OCI-M1 (cell line): ENCODE measurements at regions not wholly inside any gene's neighbourhood (a gene's known extent, or its start where the extent isn't known, plus 50 kb on each side); places are given as distances from the start of the nearest gene placed in this dataset.

Experiments
- DNase-seq: peaks from one replicate; lab custom pipeline; 2025; lab: John Stamatoyannopoulos, UW

DNA sequence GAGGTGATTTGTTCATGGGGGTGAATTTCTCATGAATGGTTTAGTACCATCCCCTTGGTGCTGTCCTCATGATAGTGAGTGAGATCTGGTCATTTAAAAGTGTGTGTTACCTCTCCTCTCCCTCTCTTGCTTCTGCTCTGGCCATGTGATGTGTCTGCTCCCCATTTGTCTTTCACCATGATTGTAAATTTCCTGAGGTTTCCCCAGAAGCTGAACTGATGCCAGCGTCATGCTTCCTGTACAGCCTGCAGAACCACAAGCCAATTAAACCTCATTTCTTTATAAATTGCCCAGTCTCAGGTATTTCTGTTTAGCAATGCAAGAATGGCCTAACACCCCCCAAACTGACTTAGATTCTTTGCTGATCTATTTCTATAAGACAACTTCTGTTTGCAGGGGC is 249.4 kb upstream of the B3GALT2 start:
- DNase-seq: no peak

DNA sequence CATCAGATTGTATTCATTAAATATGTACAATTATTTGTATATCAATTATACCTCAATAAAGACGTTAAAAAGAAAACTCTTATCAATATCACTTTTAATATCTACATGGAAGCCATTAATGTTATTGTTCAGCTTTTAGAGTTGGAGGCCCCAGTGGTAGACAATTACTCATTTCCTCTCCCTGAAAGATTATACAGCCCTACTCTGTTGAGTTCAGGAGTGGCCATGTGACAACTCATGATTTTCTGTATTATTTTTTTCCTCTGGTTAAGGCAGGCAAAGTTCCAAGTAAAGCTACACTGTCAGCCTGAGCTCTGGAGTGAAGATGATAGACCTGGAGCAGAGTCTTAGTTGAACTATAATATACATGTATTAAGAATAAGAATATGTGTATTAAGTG is 247.9 kb upstream of the B3GALT2 start:
- no peak for DNase-seq

DNA sequence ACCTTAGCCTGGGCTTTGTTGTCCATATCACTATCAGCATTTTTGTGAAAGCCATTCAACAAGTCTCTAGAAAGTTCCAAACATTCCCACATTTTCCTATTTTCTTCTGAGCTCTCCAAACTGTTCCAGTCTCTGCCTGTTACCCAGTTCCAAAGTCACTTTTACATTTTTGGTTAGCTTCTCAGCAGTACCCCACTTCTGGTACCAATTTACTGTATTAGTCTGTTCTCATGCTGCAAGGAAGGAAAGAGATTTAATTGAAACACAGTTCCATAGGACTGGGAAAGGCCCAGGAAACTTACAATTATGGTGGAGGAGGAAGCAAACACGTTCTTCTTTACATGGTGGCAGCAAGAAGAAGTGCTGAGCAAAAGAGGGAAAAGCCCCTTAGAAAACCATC is 247.2 kb upstream of the B3GALT2 start:
- no peak for DNase-seq

DNA sequence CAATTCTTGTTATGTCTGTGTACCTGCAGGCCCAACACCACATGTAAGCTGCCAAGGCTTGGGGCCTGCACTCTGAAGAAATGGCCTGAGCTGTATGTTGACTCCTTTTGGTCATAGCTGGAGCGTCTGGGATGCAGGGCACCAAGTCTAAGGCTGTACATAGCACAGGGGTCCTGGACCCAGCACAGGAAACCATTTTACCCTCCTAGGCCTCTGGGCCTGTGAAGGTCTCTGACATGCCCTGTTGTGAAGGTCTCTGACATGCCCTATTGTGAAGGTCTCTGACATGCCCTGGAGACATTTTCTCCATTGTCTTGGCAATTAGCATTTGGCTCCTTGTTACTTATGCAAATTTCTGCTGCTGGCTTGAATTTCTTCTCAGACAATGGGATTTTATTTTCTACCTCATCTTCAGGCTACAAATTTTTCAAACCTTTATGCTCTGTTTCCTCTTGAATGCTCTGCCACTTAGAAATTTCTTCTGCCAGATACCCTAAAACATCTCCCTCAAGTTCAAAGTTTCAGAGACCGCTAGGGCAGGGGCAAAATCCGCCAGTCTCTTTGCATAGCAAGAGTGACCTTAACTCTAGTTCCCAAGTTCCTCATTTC is 246.7 kb upstream of the B3GALT2 start:
- DNase-seq: peak; percentile 24

DNA sequence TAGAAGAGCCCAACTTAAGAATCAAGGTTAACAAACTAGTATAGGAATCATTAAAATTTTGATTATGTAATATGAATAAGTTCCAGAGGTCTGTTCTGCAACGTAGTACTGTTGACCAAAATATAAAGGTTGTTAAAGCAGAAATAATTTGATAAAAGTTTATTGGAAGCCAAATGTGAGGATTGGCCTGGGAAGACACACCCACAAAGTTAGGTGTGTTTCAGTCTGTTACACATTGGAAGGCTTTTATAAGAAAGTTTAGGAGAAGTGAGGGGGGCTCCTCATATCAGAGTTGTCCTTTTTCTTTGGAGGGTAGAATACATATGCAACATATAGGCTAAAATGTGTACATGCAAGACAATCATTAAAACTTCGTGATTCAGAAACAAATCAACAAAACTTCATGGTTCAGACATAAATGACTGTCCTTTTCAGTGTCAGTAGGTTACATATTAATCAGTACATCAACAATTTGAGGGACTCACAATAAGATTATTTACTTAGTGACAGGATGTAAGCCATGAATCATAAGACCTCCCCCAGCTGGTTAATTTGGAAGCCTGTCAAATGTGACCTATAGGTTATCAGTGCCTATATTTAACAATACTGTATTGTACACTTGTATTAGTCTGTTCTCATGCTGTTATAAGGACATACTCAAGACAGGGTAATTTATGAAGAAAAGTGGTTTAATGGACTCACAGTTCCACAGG is 245.0 kb upstream of the B3GALT2 start:
- no peak for DNase-seq

DNA sequence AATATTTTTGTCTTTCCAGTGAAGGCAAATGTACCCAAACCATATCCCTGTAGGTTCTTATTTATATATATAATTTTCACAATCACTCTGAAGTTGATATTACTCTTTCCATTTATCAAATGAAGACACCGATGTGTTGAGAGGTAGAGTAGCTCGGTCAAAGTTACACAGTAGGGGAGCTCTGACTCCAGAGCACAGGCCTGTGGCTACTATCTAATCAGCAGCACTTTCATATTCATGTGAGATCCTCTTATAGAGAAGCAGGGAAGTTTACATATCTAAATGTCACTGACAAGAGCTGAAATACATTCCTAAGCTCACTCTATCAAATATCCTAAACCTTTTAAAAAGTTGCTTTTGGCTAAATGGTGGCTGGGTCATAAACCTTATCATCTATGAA is 241.1 kb upstream of the B3GALT2 start:
- DNase-seq: peak; percentile 64

DNA sequence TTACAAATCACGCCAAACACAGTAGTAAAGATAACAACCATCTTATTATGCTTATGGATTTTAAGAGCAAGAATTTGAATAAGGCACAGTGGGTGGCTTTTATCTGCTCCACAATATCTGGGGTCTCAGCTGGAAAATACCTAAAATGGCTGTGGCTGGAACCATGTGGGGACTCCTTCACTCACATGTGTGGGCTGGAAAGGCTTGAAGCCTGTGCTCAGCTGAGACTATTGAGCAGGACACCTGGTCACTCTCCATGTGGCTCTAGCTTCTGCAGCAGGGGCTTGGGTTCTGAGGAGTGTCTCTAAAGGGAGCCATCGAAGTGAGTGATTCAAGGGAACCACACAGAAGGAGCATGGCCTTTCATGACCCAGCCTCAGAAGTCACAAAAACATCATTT is 239.6 kb upstream of the B3GALT2 start:
- DNase-seq: no peak

DNA sequence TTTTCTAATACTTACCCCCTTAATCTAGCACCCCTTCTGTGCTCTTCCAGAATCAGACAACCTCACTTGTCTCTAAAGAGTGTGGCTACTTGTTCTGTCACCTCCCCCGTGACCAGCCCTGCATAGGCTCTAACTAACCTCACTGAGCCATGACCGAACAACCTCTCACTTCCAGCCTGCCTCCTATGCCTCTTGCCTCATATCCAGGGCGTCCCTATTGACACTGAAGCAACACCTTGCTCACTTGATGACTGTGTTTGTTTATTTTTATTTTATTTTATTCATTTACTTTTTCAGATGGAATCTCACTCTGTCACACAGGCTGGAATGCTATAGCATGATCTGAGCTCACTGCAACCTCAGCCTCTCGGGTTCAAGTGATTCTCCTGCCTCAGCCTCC is 235.1 kb upstream of the B3GALT2 start:
- no peak for DNase-seq

DNA sequence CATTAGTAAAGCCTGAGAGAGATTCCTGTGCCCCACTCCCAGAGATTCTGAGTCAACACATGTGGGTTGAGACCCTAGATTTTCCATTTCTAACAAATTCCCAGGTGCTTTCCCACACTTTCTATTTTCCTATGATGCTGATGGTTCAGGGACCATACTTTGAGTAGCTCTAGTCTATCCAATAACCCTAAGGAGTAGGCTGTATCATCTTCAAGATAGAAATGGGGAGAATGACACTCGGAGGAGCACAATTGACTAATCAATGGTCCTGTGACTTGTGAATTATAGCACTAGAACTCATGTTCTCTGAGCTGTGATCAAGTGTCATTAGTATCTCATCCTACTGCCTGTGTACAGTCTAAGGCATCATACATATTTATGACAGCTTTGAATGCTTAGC is 232.9 kb upstream of the B3GALT2 start:
- DNase-seq: peak; percentile 60

DNA sequence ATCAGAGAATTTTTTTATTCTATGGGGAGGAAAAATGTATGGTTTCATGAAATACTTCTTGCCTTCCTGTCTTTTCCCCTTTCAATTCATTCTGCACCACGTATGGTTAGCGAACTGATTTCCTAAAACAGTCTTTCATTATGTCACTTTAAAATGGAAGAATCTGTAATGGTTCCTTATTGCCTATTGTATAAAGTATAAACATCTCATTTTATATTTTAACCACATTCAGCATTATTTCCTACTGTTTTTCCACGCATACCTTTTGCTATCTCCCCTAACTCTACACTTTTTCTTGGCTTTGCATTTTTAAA is 232.3 kb upstream of the B3GALT2 start:
- DNase-seq: no peak

DNA sequence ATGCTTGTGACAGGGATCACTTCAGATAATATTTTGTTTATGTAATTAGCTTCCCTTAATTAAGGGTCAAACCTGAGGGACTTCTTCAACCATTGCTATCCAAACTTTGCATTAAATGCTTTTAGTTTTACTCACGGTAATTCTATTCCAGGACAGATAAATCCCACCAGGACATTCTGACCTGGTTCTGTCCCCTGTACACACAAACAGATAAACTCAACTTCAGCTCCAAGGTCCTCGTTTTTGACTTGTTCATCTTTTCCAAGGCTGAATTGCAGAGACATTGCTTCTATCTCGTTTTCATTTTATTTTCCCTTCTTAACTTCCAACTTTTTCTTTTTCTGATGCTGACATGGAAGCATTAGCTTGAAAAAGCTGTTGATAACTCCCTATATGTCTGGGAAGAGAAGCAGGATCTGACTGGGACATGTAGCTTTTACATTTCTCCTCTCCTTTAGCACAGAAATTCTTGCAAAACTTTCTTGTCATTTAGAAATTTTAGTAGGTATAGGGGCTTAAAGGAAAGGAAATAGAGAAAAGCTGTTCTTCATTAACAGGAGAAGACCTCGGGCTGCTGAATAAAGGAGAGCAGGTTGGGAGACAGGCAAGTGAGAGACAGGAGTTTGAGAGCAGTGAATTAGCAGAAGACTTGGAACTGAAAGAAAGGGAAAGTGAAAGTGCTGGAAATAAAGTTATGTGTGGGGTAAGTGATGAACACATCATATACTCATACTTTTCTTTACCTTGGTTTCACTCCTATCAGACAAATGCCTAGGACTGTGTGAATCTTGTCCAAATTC is 231.7 kb upstream of the B3GALT2 start:
- peak; percentile 92 for DNase-seq

DNA sequence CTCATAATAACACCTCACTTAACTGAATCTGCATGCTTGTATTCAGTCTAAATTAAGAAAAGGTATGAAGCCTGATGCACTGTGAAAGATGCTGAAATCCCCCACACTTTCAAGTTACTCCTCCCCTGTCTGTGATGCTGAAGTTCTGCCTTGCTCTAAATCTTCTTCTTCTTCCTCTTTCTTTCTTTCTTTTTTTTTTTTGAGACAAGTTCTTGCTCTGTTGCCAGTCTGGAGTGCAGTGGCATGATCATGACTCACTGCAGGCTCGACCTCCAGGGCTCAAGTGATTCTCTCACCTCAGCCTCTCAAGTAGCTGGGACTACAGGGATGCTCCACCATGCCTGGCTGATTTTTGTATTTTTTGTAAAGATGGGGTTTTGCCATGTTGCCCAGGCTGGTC is 231.0 kb upstream of the B3GALT2 start:
- peak; percentile 72 for DNase-seq

DNA sequence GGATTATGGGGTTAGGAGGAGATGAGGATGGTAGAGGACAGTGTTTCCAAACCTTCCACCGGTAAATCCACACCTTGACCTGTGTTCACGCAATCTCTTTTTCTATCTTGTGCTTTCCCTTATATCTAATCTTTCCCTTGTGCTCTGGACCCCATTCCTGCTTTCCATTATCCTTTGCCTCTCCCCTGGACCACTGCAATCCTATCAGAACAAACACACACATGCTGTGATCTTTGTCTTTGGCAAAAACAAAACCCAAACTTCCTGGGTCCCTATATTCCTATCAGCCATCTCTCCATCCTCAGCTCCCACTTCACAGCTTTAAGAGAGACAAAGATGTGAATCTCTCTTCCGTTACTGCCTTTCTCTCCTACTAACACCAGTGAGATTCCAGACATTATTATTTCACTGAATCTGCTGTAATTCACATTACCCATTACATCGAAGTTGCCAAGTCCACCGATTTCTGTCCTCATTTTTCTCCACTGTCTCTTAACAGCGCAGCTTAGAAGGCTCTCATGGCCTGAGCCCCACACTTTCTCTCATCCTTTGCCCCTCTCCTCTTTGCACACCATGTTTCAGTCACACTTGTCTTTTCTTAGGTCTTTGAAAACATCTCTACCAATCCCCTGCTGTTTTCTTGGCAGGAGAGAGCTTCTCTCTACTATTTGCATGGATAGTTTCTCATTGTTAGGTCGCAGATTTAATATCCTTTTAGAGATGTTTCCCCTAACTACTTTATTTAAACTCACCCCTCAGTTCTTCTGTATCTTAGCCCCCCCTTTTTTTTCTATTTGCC is 230.0 kb upstream of the B3GALT2 start:
- no peak for DNase-seq

DNA sequence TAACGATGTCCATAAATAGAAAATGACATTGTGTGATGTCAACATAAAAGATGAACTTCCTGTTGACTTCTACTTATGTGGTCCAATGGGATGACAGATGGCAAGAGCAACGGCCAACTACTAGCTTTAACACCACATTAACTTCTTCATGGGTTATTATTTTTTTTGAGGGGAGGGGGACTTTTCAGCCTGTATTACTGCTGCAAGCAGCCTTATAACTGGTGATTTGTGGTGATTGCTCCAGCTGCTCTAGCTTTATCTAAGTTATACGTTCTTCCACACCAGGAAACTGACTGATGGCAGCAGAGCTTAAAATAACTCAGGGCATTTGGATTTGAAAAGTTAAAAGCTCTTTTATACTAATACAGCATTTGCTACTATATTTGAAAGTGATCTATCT is 228.8 kb upstream of the B3GALT2 start:
- peak; percentile 19 for DNase-seq

DNA sequence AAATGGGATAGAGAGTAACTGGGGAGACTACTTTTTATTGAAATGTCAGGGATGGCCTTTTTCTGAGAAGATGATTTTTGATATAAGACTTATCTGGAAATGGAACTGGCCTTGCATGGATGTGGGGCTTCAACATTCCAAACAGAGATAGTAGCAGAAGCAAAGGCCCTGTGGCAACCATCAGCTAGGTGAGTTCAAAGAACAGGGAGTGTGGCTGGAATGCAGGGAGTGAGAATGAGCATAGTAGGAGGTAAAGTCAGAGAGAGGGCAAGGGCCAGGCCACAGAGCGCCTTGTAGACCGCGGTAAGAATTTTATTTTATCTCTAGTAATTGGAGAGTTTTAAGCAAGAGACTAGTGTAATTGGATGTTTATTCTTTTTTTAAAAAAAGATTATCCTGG is 227.0 kb upstream of the B3GALT2 start:
- DNase-seq: no peak

DNA sequence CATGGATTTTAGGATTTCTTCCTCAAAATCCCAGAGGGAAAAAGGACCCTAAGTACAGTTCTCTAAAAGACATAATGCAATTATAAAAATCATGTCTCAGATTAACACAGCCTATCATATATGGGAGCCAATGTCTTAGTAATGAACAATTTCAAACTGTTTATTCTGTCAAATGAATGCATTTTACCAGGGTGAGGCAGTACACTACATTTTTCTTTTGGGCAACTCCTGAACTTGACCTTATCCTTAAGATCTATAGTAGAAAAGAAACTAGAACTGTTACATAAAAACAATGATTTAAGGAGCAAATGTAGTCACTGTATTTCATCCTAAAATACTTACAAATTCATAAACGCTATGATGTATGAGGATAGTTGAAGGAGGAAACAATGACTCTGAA is 226.3 kb upstream of the B3GALT2 start:
- DNase-seq: peak; percentile 70

DNA sequence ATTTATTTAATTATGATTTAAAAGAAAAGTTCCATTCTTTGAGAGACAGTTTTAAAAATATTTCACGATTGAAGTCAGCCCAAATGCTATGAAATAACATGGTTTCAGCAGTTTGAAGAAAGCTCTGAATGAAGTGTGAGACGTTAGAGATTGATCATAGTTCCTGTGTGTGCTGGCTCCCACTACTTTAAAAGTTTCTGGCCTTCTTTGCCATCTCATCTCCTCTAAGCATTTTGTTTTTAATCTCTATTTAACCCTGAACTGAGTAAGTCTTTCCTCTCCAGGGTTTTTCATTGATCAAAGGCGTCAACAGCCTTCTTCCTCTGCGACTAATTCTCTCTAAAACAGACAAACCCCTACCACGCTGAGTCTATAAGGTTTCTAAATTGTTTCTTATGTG is 225.3 kb upstream of the B3GALT2 start:
- DNase-seq: no peak

DNA sequence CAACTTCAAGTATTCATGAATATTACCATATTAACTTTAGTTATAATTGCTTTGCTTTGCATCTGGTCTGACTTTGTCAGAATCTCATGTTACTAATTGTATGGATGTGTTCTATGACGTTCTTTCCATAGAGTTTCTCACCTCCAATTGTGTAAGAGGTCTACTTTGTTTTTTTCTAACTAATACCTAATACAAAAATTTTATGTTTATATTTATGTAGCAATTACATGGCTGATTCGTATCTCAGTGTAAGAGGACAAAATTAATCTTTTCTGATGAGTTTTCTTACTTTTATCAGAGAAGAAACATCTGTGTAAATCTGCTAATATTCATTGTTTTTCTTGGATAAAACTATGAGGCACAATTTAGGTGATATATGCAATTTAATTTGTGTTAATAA is 224.8 kb upstream of the B3GALT2 start:
- no peak for DNase-seq

DNA sequence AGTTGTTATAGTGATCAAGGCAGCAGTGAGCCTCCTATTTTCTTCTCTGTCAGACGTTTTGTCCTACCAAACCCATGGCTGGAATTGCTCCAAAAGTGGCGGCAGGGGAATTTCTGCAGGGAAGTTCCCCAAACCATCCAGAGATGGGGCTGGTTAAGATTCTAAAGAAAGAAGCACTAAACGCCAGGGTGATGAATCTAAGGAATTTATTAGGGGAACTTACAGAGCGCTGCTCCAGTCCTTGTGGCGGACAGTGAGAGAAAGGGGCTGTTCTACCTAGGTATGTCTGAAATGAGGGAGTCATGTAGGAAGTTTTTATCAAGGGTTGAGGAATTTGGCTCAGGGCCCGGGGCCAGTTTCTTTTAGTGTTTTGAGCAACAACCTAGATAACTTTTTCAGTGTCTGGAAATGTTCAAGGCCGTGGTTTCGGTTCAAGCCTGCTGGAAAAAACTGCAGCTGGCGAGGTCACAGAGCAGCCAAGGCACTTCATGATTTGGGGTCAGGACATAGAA is 222.4 kb upstream of the B3GALT2 start:
- peak; percentile 90 for DNase-seq

DNA sequence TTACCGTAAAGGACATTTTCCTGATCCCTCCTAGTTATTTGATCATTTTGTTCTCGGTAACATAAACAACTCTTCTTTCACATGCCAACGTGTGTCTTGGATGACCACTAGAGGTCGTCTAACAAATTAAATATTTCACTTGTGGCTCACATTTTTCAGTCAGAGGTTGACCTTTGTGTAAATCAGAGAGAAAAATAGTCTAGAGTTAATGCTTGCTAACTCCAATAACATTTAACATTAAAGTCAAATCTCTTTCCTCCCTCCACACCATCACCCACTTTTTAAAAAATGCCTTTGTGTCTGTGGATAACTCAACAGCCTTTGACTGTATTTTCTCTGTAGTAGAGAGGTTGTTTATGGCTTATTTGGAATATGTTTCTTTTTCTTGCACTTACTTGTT is 220.5 kb upstream of the B3GALT2 start:
- DNase-seq: peak; percentile 86

DNA sequence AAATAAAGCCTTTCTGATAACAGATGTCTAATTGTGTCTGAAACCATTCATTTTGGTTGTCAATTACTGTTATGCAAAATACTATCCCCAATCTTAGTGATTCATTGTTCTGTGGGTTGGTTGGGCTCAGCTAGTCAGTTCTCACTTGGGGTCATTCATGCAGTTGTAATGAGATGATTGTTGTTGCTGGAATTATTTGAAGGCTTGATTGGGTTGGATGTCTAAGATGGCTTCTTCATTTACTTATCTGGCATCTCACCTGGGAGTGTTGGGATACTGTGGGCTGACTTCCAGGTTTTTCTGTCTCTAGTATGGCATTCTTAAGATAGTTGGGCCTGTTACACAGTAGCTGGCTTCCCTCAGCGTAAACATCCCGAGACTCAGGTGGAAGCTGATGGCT is 217.8 kb upstream of the B3GALT2 start:
- DNase-seq: no peak

DNA sequence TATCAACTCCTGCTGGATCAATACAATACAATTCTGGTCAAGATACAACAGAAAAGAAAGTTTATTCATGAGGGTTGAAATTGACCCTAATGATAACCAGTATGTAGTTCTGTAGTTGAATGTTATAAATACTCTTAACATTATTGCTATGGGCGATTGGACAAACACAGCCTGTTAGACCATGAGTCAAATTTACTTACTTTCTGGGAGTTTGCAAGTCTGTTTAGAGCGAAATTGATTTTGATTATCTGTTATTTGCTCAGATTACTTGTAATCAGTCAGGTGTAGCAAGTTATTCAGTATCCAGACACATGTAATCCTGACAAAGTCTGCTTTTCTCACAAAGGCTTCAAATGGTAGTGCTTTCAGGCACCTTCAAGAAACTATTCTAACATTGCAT is 216.6 kb upstream of the B3GALT2 start:
- no peak for DNase-seq
